ENCODE measurements at regions not wholly inside any gene's neighbourhood (a gene's known extent, or its start where the extent isn't known, plus 50 kb on each side); places are given as distances from the start of the nearest gene placed in this dataset.

- no peak for DNase-seq
Measured at GRCh38 chr1:24980836-24981630, 51.0 kb upstream of the RUNX3 start.
